Fibroblast of lung (primary cell): ENCODE measurements at regions not wholly inside any gene's neighbourhood (a gene's known extent, or its start where the extent isn't known, plus 50 kb on each side); places are given as distances from the start of the nearest gene placed in this dataset.

Source experiments
- EZH2 ChIP-seq: IDR thresholded peaks from 2 replicates; pipeline ENCODE4 v1.5.1; 2012; ENCODE audit warnings: low read length, control low read depth, mild to moderate bottlenecking; ENCODE audit errors: missing control alignments
- TF ChIP-seq, protein P1 (sequence below), 2 donors: IDR thresholded peaks in 1 of 2; conservative IDR thresholded peaks in 1 of 2; 1 replicate in 1 of 2; 2 replicates in 1 of 2; pipeline ENCODE4 v1.5.1; 2011 to 2012; ENCODE audit warnings: low read length in 2 of 2, control low read depth in 1 of 2, inconsistent platforms in 1 of 2, low read depth in 1 of 2, mild to moderate bottlenecking in 1 of 2

DNA sequence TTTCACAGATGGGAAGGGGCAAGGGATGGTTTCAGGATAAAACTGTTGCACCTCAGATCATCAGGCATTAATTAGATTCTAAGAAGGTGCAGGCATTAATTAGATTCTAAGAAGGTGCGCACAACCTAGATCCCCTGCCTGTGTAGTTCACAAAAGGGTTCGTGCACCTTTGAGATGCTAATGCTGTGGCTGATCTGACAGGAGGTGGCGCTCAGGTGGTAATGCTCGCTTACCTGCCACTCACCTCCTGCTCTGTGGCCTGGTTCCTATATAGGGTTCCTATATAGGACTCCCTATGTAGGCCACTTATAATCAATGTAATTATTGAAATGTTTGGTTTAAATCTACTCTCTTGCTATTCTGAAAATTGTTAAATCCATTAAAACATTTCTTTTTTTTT is 171.0 kb downstream of the MSX2 start:
- TF ChIP-seq, protein P1, sequence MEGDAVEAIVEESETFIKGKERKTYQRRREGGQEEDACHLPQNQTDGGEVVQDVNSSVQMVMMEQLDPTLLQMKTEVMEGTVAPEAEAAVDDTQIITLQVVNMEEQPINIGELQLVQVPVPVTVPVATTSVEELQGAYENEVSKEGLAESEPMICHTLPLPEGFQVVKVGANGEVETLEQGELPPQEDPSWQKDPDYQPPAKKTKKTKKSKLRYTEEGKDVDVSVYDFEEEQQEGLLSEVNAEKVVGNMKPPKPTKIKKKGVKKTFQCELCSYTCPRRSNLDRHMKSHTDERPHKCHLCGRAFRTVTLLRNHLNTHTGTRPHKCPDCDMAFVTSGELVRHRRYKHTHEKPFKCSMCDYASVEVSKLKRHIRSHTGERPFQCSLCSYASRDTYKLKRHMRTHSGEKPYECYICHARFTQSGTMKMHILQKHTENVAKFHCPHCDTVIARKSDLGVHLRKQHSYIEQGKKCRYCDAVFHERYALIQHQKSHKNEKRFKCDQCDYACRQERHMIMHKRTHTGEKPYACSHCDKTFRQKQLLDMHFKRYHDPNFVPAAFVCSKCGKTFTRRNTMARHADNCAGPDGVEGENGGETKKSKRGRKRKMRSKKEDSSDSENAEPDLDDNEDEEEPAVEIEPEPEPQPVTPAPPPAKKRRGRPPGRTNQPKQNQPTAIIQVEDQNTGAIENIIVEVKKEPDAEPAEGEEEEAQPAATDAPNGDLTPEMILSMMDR (conservative IDR thresholded peaks at IDR 0.05 in 1 of 2, IDR thresholded peaks at IDR 0.05 in 1 of 2; ENCODE audit: low read depth in 1 of 2, low read length in 2 of 2) = no peak
- no peak for TF ChIP-seq EZH2
